Bronchial epithelial cell (primary cell): ENCODE measurements at regions not wholly inside any gene's neighbourhood (a gene's known extent, or its start where the extent isn't known, plus 50 kb on each side); places are given as distances from the start of the nearest gene placed in this dataset.

Experiments
- DNase-seq: peaks from one replicate; pipeline ENCODE4 v3.0.0-alpha.2; 2010; ENCODE audit warnings: low read depth
- FAIRE-seq: peaks from 2 replicates; lab custom pipeline; 2011; peaks lifted over from hg19 to GRCh38; lab: Jason Lieb, UNC
- H3K27me3 ChIP-seq: 2 replicates; pipeline ENCODE4 v1.5.1; 2011; ENCODE audit warnings: low read length; ENCODE audit not compliant: control insufficient read depth, insufficient read depth
- H3K36me3 ChIP-seq: 2 replicates; pipeline ENCODE4 v1.5.1; 2011; ENCODE audit warnings: low read length; ENCODE audit not compliant: control insufficient read depth, insufficient read depth
- H3K4me3 ChIP-seq: 2 replicates; pipeline ENCODE4 v1.5.1; 2011; ENCODE audit warnings: mild to moderate bottlenecking, low read depth, low read length, control low read depth
- CTCF ChIP-seq: IDR thresholded peaks from 2 replicates; pipeline ENCODE4 v1.5.1; 2011; ENCODE audit warnings: mild to moderate bottlenecking, moderate library complexity, low read length, control low read depth, inconsistent platforms; ENCODE audit not compliant: insufficient read depth, severe bottlenecking

GRCh38 chr3:166248784-166249183 lies 411.6 kb upstream of the BCHE start:
- no peaks in the 10 kb centered on the region for H3K36me3 ChIP-seq
- H3K27me3 ChIP-seq = no peaks in the 10 kb centered on the region
- TF ChIP-seq CTCF = no peak
- FAIRE-seq (no peak), DNase-seq (peak; percentile 56)
- no peak overlapping the region for H3K4me3 ChIP-seq

DNA sequence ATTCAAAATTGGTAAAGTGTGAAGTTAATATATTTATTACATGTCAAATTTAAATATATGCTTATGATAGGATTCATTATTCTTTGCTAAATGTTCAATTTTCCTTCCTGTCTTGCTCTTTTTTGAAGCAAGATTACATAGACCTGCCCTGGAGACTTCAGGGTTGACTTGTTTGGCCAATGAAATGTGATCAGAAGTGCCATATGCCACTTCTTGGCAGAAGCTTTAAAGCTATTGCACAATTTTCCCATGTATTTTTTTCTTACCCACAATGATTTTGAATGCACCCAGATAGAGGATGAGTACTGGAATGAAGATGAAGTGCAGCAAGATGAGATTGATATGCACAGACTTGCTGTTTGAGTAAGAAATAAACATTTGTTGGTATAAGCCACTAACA lies 406.3 kb upstream of the BCHE start:
- no peak for FAIRE-seq
- H3K36me3 ChIP-seq = no peaks in the 10 kb centered on the region

DNA sequence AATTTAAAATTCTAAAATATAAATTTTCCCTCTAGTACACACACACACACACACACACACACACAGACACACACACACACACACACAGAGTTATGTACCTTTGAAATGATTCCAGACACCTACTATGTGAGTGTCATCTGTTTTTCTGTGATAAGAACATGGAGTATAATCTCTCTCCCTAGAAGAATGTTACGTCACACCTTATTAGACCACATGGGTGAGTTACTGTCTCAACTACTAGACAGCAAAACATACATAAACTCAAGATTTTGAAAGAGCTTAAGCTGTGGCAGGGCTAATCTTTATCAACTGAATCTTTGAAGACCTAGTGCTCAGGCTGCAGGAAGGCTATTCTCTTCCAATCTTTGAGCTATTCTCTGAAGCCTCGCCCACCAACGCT lies 385.9 kb upstream of the BCHE start:
- Histone ChIP-seq H3K27me3 (no peaks in the 10 kb centered on the region), H3K4me3 (no peak overlapping the region), H3K36me3 (no peaks in the 10 kb centered on the region)
- TF ChIP-seq CTCF = no peak
- DNase-seq (no peak), FAIRE-seq (no peak)

More for the DNA sequence above, 406.3 kb upstream of the BCHE start:
- no peak for TF ChIP-seq CTCF
- no peak for DNase-seq
- H3K4me3 ChIP-seq = no peak overlapping the region
- no peaks in the 10 kb centered on the region for H3K27me3 ChIP-seq

DNA sequence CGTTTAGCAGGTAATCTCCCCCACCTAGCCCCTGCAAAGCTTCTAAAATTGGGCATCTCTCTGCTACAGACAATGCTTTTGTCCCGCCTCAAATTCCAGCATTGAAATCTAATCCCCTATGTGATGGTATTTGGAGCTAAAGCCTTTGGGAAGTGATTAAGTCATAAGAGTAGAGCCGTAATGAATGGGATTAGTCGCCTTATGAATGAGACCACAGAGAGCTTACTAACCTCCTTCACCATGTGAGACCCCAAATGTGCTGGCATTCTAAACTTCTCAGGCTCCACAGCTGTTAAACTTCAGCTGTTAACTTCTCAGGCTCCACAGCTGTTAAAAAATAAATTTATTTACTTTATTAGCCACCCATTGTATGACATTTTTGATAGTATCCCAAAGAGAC lies 374.2 kb upstream of the BCHE start:
- DNase-seq = no peak
- H3K27me3 ChIP-seq = no peaks in the 10 kb centered on the region
- FAIRE-seq = no peak
- H3K4me3 ChIP-seq = no peak overlapping the region
- H3K36me3 ChIP-seq = no peaks in the 10 kb centered on the region
- no peak for TF ChIP-seq CTCF

GRCh38 chr3:166209701-166210100 lies 372.5 kb upstream of the BCHE start:
- H3K36me3 ChIP-seq = no peaks in the 10 kb centered on the region
- no peak overlapping the region for H3K4me3 ChIP-seq
- no peaks in the 10 kb centered on the region for H3K27me3 ChIP-seq
- FAIRE-seq (no peak), DNase-seq (no peak)
- TF ChIP-seq CTCF = no peak

GRCh38 chr3:166205158-166205557 lies 367.9 kb upstream of the BCHE start:
- no peak for TF ChIP-seq CTCF
- no peaks in the 10 kb centered on the region for H3K36me3 ChIP-seq
- no peak overlapping the region for H3K4me3 ChIP-seq
- FAIRE-seq (no peak), DNase-seq (no peak)
- H3K27me3 ChIP-seq = no peaks in the 10 kb centered on the region
